Stimulated activated CD4-positive, alpha-beta T cell treated with anti-CD3 and anti-CD28 coated beads, Interleukin-1b, Interleukin-23, amount 100 ng/mL, for 24 hours (primary cell): ENCODE measurements at regions not wholly inside any gene's neighbourhood (a gene's known extent, or its start where the extent isn't known, plus 50 kb on each side); places are given as distances from the start of the nearest gene placed in this dataset.

ENCODE experiments used
- DNase-seq, 4 experiments: peaks; one replicate each; pipeline ENCODE4 v3.0.0-alpha.2; 2020; ENCODE audit warnings: low read depth in 4 of 4, low spot score in 1 of 4

- DNase-seq, result no peak
Measured at GRCh38 chr13:73419186-73419585, 360.4 kb downstream of the KLF5 start.

DNA sequence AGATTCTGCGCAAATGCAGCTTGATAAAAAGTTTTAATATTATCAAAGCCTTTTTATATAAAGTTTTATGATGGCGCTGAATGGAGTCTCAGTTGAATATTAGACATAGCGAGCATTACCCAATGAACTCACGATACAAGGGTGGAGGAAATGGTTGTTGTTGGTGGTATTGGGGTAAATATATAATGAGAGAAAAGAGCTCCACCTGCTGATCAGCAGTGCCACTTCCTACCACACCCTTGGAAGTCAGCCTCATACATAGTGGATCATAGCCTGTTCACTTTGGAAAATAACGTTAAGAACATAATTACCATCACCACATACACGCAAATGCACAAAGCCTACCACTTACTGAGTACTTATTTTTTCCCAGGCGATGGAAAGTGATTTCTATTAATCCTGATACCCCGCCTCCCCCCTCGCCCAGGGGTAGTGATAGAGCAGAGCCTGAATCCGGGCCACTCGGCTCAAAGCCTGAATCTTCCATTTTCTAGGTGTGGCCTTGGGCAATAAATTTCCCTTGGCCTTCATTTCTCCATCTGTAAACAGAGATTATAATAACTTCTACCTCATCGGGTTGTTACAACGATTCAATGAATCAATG lies 358.3 kb downstream of the KLF5 start:
- no peak for DNase-seq

- no peak for DNase-seq
Measured at GRCh38 chr13:73416093-73416492, 357.3 kb downstream of the KLF5 start.

GRCh38 chr13:73413656-73414055 lies 354.9 kb downstream of the KLF5 start:
- DNase-seq, result no peak

GRCh38 chr13:73412933-73413332 lies 354.1 kb downstream of the KLF5 start:
- no peak for DNase-seq

DNA sequence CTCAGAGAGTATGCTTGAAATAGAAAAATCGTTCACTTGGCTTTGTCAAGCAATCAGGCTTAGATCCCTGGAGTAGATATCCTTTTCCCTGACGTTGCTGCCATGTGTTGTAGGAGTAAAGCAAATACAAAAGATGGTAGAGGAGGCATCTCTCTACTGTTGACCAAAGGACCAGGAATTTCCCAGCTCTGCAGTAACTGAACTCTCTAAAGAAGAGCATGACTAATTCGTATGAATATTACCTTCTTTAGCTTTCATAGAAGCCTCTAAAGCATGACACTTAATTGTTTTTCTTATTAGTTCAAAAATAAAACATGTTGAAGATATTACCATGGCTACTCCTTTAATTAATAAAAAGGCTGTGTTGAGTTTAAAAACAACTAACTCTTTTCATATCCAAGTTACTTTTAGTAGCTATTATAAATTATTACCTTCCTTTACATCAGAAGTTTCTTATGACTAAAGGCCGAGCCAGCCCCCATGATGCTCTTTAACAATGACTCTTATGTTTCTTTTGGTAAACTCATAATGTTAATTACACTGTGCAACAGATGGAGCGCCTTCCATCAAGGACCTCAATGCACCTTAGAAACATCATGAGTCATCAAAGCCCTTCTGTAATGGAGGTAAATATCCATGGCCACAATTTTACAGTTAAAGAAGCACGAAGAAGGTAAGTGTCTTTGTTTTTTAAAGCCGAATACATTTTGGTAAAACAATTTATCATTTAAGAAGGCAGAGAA lies 352.4 kb downstream of the KLF5 start:
- DNase-seq, result no peak

GRCh38 chr13:73406454-73406853 lies 347.6 kb downstream of the KLF5 start:
- DNase-seq, result no peak

- no peak for DNase-seq
Measured at GRCh38 chr13:73404581-73404980, 345.8 kb downstream of the KLF5 start.

GRCh38 chr13:73403355-73404120 lies 344.7 kb downstream of the KLF5 start:
- no peak for DNase-seq

DNA sequence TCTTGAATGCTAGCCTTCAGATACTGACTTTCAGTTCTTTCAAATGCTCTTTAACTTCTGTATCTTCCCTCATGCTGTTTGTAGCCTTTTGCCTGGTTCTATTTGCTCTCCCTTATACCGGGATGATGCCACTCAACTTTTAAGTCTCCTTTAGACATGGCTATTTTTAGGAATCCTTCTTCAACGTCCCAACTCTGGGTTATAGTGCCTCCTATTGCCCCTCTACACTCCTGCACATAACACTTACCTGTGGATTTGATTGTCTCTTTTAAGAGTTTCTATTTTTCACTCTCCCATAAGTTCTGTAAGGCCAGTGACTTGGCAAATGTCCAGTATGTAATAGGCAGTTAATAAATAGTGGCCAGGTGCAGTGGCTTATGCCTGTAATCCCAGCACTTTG lies 343.0 kb downstream of the KLF5 start:
- no peak for DNase-seq

- DNase-seq, result no peak
Measured at GRCh38 chr13:73399347-73400216, 340.8 kb downstream of the KLF5 start.

GRCh38 chr13:73397496-73398305 lies 338.9 kb downstream of the KLF5 start:
- DNase-seq, result no peak

GRCh38 chr13:73394066-73394465 lies 335.3 kb downstream of the KLF5 start:
- no peak for DNase-seq

- DNase-seq, result no peak
Measured at GRCh38 chr13:73390100-73390499, 331.3 kb downstream of the KLF5 start.

DNA sequence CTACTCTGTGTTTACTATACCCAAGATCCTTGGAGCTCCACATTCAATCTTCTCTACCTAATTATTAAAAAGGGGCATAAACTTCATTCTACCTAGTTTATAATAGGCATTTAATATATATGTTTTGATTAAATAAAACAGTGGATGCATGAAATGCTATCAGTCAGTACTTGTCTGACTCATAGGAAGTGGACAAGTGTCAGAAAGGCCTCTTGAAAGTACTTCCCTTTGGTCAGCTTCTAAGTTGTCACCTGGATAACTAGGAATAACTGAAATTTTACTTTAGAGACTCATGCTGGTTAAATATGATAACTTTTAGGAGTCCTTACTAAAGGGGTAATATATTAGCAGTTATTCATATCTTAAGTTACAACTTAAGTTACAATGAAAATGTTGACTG lies 329.8 kb downstream of the KLF5 start:
- DNase-seq, result no peak

GRCh38 chr13:73387318-73387717 lies 328.5 kb downstream of the KLF5 start:
- no peak for DNase-seq

DNA sequence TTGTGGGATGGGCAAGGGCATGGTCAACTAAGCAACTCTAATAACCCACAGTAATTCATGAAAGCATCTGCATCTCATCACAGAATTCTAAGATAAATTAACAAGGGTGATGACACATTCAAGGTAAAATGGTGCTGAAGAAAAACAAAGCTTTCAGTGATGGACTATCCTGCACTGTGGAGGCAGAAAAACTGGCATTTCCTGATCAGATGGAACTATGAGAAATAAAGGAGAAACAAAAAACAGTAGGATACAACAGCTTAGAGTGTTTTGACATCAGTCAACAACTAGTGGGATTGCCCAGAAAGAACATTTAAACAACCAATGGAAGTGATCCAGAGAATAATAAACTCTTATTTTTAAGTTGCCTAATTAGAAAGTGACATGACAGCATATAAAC lies 327.0 kb downstream of the KLF5 start:
- DNase-seq, result no peak

DNA sequence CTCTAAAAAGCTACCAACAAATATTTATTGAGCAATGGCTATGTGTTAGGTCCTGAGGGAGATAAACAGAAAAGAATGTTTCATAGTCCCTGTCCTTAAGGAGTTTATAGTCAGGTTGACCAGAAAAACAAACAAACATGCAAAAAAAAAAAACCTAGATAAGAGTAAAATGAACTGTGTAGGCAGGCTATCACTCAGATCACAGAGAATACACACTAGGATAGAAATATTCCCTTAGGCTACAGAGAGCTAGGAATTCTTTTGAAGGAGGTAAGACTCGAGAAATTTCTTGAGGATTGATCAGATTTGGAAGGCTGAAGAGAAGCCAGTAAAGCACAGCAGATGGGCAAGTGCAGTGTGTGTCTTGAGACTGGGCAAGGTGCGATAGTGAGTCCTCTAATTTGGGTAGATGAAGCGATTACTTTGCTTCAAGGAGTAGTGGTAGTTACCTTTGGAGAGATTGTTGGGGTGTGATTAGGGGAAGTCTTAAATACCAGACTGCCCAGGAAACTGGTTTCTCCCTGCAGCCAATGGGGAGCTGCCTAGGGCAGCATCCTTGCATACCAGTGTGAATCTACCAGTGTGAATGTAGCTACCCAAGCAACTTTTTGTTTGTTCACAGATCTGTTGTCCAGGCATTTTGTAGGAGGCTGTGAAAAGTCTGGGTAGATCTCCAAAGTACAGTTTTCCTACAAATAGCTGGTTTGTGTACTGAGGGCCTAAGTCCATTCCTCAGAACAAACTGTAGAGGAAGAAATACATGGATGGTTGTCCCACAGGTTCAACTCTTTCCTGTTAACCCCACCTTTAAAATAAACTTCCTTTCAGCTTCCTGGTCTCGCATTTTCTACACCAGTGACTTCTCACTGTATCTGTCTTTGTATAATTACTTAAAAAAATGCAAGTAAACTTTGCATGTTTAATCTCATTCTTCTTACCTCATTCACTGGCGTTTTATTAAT lies 314.1 kb downstream of the KLF5 start:
- DNase-seq, result no peak

- DNase-seq, result no peak
Measured at GRCh38 chr13:73370066-73370465, 311.3 kb downstream of the KLF5 start.
